Endodermal cell (in vitro differentiated cells): ENCODE measurements at regions not wholly inside any gene's neighbourhood (a gene's known extent, or its start where the extent isn't known, plus 50 kb on each side); places are given as distances from the start of the nearest gene placed in this dataset.
"Not testable (repeated sequence)": the region's sequence is repeated elsewhere in the genome, so short reads cannot be mapped to it uniquely, and the experiment has no call there.

Source experiments
- DNase-seq: peaks from one replicate; pipeline ENCODE4 v3.0.0-alpha.2; 2017
- H3K27ac ChIP-seq: 2 replicates; pipeline ENCODE4 v1.5.1; 2013; ENCODE audit warnings: mild to moderate bottlenecking, low read depth, low read length, moderate library complexity
- H3K27me3 ChIP-seq: 2 replicates; pipeline ENCODE4 v1.6.1; 2013; ENCODE audit warnings: mild to moderate bottlenecking, low read length, moderate library complexity; ENCODE audit not compliant: insufficient read depth, control insufficient read depth, poor library complexity, severe bottlenecking
- H3K36me3 ChIP-seq: 2 replicates; pipeline ENCODE4 v1.7.0; 2013; ENCODE audit warnings: mild to moderate bottlenecking, low read length, moderate library complexity; ENCODE audit not compliant: control insufficient read depth, insufficient read depth
- H3K4me1 ChIP-seq: one replicate; pipeline ENCODE4 v1.7.0; 2013; ENCODE audit warnings: low read length; ENCODE audit not compliant: control insufficient read depth, insufficient read depth
- H3K4me3 ChIP-seq: 2 replicates; pipeline ENCODE4 v1.5.1; 2013; ENCODE audit warnings: mild to moderate bottlenecking, low read length, moderate library complexity
- H3K9ac ChIP-seq: 2 replicates; pipeline ENCODE4 v1.6.1; 2013; ENCODE audit warnings: mild to moderate bottlenecking, low read length, moderate library complexity; ENCODE audit not compliant: poor library complexity, severe bottlenecking; ENCODE audit errors: extremely low read depth
- H3K9me3 ChIP-seq: 2 replicates; pipeline ENCODE4 v1.6.1; 2013; ENCODE audit warnings: mild to moderate bottlenecking, low read length, moderate library complexity; ENCODE audit not compliant: control insufficient read depth
- H3K27ac Mint-ChIP-seq: 2 replicates; pipeline ENCODE4 v1.8.0; 2020; ENCODE audit warnings: mixed read lengths
- H3K27me3 Mint-ChIP-seq: 2 replicates; pipeline ENCODE4 v1.8.0; 2021; ENCODE audit warnings: mild to moderate bottlenecking, mixed read lengths; ENCODE audit not compliant: insufficient read depth
- H3K36me3 Mint-ChIP-seq: 2 replicates; pipeline ENCODE4 v1.8.0; 2020; ENCODE audit warnings: low read depth, mixed read lengths
- H3K4me1 Mint-ChIP-seq: 2 replicates; pipeline ENCODE4 v1.8.0; 2020; ENCODE audit warnings: mixed read lengths
- H3K4me3 Mint-ChIP-seq: 2 replicates; pipeline ENCODE4 v1.8.0; 2020; ENCODE audit warnings: mild to moderate bottlenecking, moderate library complexity, mixed read lengths
- H3K9me3 Mint-ChIP-seq: 2 replicates; pipeline ENCODE4 v1.8.0; 2020; ENCODE audit warnings: mild to moderate bottlenecking, mixed read lengths
- WGBS, 2 experiments: methylation state at CpG; one replicate each; pipeline versions ENCODE4 v1.1.5 to v1.1.7; 2013; ENCODE audit warnings: missing lambda C conversion rate in 2 of 2, mixed read lengths in 1 of 2; ENCODE audit not compliant: insufficient coverage in 1 of 2, insufficient read length in 1 of 2; 5-methylcytosine and 5-hydroxymethylcytosine counted together
- TF ChIP-seq, protein P1 (sequence below): fragments of 200-600 bp; sonication (generic); conservative IDR thresholded peaks from 2 replicates; pipeline ENCODE4 v1.5.0; 2021; ENCODE audit warnings: antibody characterized with exemption, mild to moderate bottlenecking

DNA sequence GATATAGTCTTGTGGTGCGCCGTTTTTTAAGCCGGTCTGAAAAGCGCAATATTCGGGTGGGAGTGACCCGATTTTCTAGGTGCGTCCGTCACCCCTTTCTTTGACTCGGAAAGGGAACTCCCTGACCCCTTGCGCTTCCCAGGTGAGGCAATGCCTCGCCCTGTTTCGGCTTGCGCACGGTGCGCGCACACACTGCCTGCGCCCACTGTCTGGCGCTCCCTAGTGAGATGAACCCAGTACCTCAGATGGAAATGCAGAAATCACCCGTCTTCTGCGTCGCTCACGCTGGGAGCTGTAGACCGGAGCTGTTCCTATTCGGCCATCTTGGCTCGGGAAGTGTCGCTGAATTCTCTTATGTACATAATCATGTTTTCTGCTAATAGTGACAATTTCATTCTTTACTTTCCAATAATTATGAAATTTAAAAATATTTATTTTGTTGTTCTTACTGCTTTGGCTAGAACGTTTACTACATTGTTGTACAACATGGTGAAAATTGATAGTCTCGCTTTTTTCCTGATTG is 61.2 kb upstream of the MINDY3 start:
- not testable (repeated sequence) for H3K9me3 ChIP-seq, DNase-seq, H3K36me3 ChIP-seq, H3K4me1 ChIP-seq, H3K4me3 ChIP-seq, H3K4me3 Mint-ChIP-seq, H3K27me3 ChIP-seq, H3K9ac ChIP-seq, H3K27ac ChIP-seq, H3K4me1 Mint-ChIP-seq, H3K27me3 Mint-ChIP-seq, H3K27ac Mint-ChIP-seq, H3K36me3 Mint-ChIP-seq
- 94 to 98% methylated on average over 8 to 27 of the region's 28 CpGs for WGBS, 2 experiments
- H3K9me3 Mint-ChIP-seq = peaks cover 13% of the 10 kb centered on the region

DNA sequence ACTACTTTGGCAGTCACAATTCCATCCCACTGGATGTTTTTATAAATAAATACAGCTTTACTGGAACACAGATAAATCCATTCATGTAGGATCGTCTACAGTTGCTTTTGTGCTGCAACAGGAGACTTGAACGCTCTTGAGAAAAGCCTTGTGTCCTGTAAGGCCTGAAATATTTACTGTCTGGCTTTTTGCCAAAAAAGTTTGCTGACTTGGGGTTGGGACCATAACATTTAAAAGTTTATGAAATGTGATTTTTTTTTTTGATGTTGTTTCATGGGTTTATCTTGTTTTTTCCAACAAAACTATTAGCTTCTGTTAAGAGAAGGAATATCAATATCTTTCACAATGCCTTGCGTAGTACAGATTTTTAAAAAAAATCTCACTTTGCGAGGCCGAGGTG is 71.1 kb upstream of the MINDY3 start:
- Histone ChIP-seq H3K4me3 (no peak overlapping the region), H3K9ac (no peak overlapping the region), H3K27ac (no peak overlapping the region), H3K9me3 (no peaks in the 10 kb centered on the region), H3K27me3 (no peaks in the 10 kb centered on the region), H3K36me3 (no peaks in the 10 kb centered on the region), H3K4me1 (no peaks in the 10 kb centered on the region)
- TF ChIP-seq, protein P1, sequence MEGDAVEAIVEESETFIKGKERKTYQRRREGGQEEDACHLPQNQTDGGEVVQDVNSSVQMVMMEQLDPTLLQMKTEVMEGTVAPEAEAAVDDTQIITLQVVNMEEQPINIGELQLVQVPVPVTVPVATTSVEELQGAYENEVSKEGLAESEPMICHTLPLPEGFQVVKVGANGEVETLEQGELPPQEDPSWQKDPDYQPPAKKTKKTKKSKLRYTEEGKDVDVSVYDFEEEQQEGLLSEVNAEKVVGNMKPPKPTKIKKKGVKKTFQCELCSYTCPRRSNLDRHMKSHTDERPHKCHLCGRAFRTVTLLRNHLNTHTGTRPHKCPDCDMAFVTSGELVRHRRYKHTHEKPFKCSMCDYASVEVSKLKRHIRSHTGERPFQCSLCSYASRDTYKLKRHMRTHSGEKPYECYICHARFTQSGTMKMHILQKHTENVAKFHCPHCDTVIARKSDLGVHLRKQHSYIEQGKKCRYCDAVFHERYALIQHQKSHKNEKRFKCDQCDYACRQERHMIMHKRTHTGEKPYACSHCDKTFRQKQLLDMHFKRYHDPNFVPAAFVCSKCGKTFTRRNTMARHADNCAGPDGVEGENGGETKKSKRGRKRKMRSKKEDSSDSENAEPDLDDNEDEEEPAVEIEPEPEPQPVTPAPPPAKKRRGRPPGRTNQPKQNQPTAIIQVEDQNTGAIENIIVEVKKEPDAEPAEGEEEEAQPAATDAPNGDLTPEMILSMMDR = no peak
- no peak for DNase-seq
- Mint-ChIP-seq H3K27ac (no peak overlapping the region), H3K27me3 (no peaks in the 10 kb centered on the region), H3K4me1 (no peaks in the 10 kb centered on the region), H3K4me3 (no peak overlapping the region), H3K36me3 (no peaks in the 10 kb centered on the region), H3K9me3 (peaks cover 9% of the 10 kb centered on the region)
- 91 to 100% methylated on average over 1 to 5 of the region's 5 CpGs for WGBS, 2 experiments

DNA sequence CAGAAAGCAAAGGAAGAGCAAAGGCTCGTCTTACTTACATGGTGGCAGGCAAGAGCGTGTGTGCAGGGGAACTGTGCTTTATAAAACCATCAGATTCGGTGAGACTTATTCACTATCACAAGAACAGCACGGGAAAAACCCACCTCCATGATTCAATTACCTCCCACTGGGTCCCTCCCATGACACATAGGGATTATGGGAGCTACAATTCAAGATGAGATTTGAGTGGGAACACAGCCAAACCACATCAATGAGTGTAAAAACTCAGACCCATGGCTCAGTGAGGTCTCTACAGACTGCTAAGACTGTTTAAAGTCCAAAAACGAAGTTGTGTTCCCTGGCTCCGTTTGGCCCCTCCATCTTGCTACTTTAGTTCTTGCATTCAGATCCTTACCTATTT is 79.2 kb upstream of the MINDY3 start:
- not testable (repeated sequence) for H3K9me3 ChIP-seq, H3K4me3 Mint-ChIP-seq, H3K27ac Mint-ChIP-seq, H3K36me3 ChIP-seq, DNase-seq, H3K4me3 ChIP-seq, H3K4me1 ChIP-seq, H3K27me3 Mint-ChIP-seq, H3K9ac ChIP-seq, H3K4me1 Mint-ChIP-seq, H3K9me3 Mint-ChIP-seq, H3K27ac ChIP-seq, H3K36me3 Mint-ChIP-seq, H3K27me3 ChIP-seq
- 81 to 98% methylated on average over 4 to 6 of the region's 6 CpGs for WGBS, 2 experiments

GRCh38 chr10:15943426-15943825 is 83.1 kb upstream of the MINDY3 start:
- H3K36me3 ChIP-seq = no peaks in the 10 kb centered on the region
- Mint-ChIP-seq H3K27me3 (no peaks in the 10 kb centered on the region), H3K4me1 (no peaks in the 10 kb centered on the region), H3K27ac (no peak overlapping the region), H3K4me3 (no peak overlapping the region), H3K36me3 (no peaks in the 10 kb centered on the region), H3K9me3 (peaks cover 6% of the 10 kb centered on the region)
- no peak overlapping the region for H3K27ac ChIP-seq
- no peaks in the 10 kb centered on the region for H3K27me3 ChIP-seq
- H3K4me1 ChIP-seq = no peaks in the 10 kb centered on the region
- H3K9me3 ChIP-seq = peaks cover 5% of the 10 kb centered on the region
- TF ChIP-seq, protein P1 = no peak
- H3K9ac ChIP-seq = no peak overlapping the region
- 81 to 89% methylated on average over 1 of the region's 1 CpG for WGBS, 2 experiments
- no peak overlapping the region for H3K4me3 ChIP-seq
- DNase-seq = no peak
